Activated CD4-positive, alpha-beta T cell treated with anti-CD3 and anti-CD28 coated beads, Interleukin-2, amount 10 ng/mL, durations not matched to agents 7 days and 5 days (primary cell): ENCODE measurements at regions not wholly inside any gene's neighbourhood (a gene's known extent, or its start where the extent isn't known, plus 50 kb on each side); places are given as distances from the start of the nearest gene placed in this dataset.
"Not testable (repeated sequence)": the region's sequence is repeated elsewhere in the genome, so short reads cannot be mapped to it uniquely, and the experiment has no call there.

Source experiments
- CTCF ChIA-PET: fragments of 350-600 bp; sonication (Branson Sonifier 250); formaldehyde crosslinking; loops from one replicate; lab custom pipeline; 2021; ENCODE audit warnings: antibody characterized with exemption; lab: Charles Lee
- POLR2A ChIA-PET: fragments of 350-600 bp; sonication (Branson Sonifier 250); formaldehyde crosslinking; loops from one replicate; lab custom pipeline; 2021; ENCODE audit warnings: antibody characterized with exemption; lab: Charles Lee
- DNase-seq: peaks from one replicate; pipeline ENCODE4 v3.0.0-alpha.2; 2020
- H3K27ac Mint-ChIP-seq: one replicate; pipeline ENCODE4 v1.8.0; 2021; ENCODE audit warnings: mild to moderate bottlenecking, moderate library complexity, mixed read lengths
- H3K27me3 Mint-ChIP-seq: one replicate; pipeline ENCODE4 v1.8.0; 2021; ENCODE audit warnings: mixed read lengths
- H3K36me3 Mint-ChIP-seq: one replicate; pipeline ENCODE4 v1.8.0; 2021; ENCODE audit warnings: low read depth, mixed read lengths
- H3K4me1 Mint-ChIP-seq: one replicate; pipeline ENCODE4 v1.8.0; 2021; ENCODE audit warnings: mixed read lengths
- H3K4me3 Mint-ChIP-seq: one replicate; pipeline ENCODE4 v1.8.0; 2021; ENCODE audit warnings: mild to moderate bottlenecking, moderate library complexity, mixed read lengths
- H3K9me3 Mint-ChIP-seq: one replicate; pipeline ENCODE4 v1.8.0; 2021; ENCODE audit warnings: mixed read lengths

GRCh38 chr16:86229283-86229682, 281.0 kb upstream of the FOXF1 start:
- H3K4me1 Mint-ChIP-seq: no peaks in the 10 kb centered on the region
- no peak overlapping the region for H3K4me3 Mint-ChIP-seq
- no peak overlapping the region for H3K27ac Mint-ChIP-seq
- H3K9me3 Mint-ChIP-seq: peaks cover 5% of the 10 kb centered on the region
- CTCF ChIA-PET: no interaction called here
- POLR2A ChIA-PET: no interaction called here
- H3K27me3 Mint-ChIP-seq: no peaks in the 10 kb centered on the region
- H3K36me3 Mint-ChIP-seq: no peaks in the 10 kb centered on the region
- no peak for DNase-seq

- Mint-ChIP-seq H3K27me3 (no peaks in the 10 kb centered on the region), H3K9me3 (peaks cover 5% of the 10 kb centered on the region), H3K36me3 (no peaks in the 10 kb centered on the region), H3K4me3 (no peak overlapping the region), H3K27ac (no peak overlapping the region), H3K4me1 (no peaks in the 10 kb centered on the region)
- ChIA-PET CTCF (no interaction called here), POLR2A (no interaction called here)
- no peak for DNase-seq
Measured at GRCh38 chr16:86229866-86230656, 280.3 kb upstream of the FOXF1 start.

GRCh38 chr16:86231321-86231995, 278.9 kb upstream of the FOXF1 start:
- no peaks in the 10 kb centered on the region for H3K27me3 Mint-ChIP-seq
- CTCF ChIA-PET: interaction anchor here (0.6 kb wide), 1 partner anchor 493 kb away, joined by 3 read pairs; no protein-coding TSS in a partner anchor
- POLR2A ChIA-PET: no interaction called here
- H3K36me3 Mint-ChIP-seq: no peaks in the 10 kb centered on the region
- no peak for DNase-seq
- H3K4me3 Mint-ChIP-seq: no peak overlapping the region
- peaks cover 5% of the 10 kb centered on the region for H3K9me3 Mint-ChIP-seq
- H3K27ac Mint-ChIP-seq: no peak overlapping the region
- H3K4me1 Mint-ChIP-seq: no peaks in the 10 kb centered on the region

GRCh38 chr16:86231996-86232350, 278.4 kb upstream of the FOXF1 start:
- H3K27ac Mint-ChIP-seq: no peak overlapping the region
- no peak for DNase-seq
- ChIA-PET POLR2A (no interaction called here), CTCF (interaction anchor here (0.6 to 0.8 kb wide), 2 partner anchors 18 to 493 kb away, joined by 3 read pairs; no protein-coding TSS in a partner anchor)
- no peaks in the 10 kb centered on the region for H3K4me1 Mint-ChIP-seq
- H3K27me3 Mint-ChIP-seq: no peaks in the 10 kb centered on the region
- no peaks in the 10 kb centered on the region for H3K36me3 Mint-ChIP-seq
- H3K4me3 Mint-ChIP-seq: no peak overlapping the region
- peaks cover 5% of the 10 kb centered on the region for H3K9me3 Mint-ChIP-seq

GRCh38 chr16:86232496-86232895, 277.8 kb upstream of the FOXF1 start:
- Mint-ChIP-seq H3K27me3 (no peaks in the 10 kb centered on the region), H3K9me3 (peaks cover 5% of the 10 kb centered on the region), H3K36me3 (no peaks in the 10 kb centered on the region), H3K27ac (no peak overlapping the region), H3K4me3 (no peak overlapping the region), H3K4me1 (no peaks in the 10 kb centered on the region)
- ChIA-PET CTCF (interaction anchor here (0.6 to 0.8 kb wide), 2 partner anchors 18 to 492 kb away, joined by 3 read pairs; no protein-coding TSS in a partner anchor), POLR2A (no interaction called here)
- no peak for DNase-seq

GRCh38 chr16:86233506-86233905, 276.8 kb upstream of the FOXF1 start:
- H3K36me3 Mint-ChIP-seq, CTCF ChIA-PET, H3K9me3 Mint-ChIP-seq, POLR2A ChIA-PET, H3K4me3 Mint-ChIP-seq, H3K27me3 Mint-ChIP-seq, H3K27ac Mint-ChIP-seq, DNase-seq, H3K4me1 Mint-ChIP-seq: not testable (repeated sequence)

GRCh38 chr16:86239381-86239780, 270.9 kb upstream of the FOXF1 start:
- Mint-ChIP-seq H3K9me3 (no peaks in the 10 kb centered on the region), H3K4me1 (no peaks in the 10 kb centered on the region), H3K4me3 (no peak overlapping the region), H3K36me3 (no peaks in the 10 kb centered on the region), H3K27ac (no peak overlapping the region), H3K27me3 (peaks cover 23% of the 10 kb centered on the region)
- POLR2A ChIA-PET: no interaction called here
- no peak for DNase-seq
- CTCF ChIA-PET: no interaction called here

- Mint-ChIP-seq H3K27me3 (peaks cover 23% of the 10 kb centered on the region), H3K9me3 (no peaks in the 10 kb centered on the region), H3K27ac (no peak overlapping the region), H3K4me1 (no peaks in the 10 kb centered on the region), H3K36me3 (no peaks in the 10 kb centered on the region), H3K4me3 (no peak overlapping the region)
- POLR2A ChIA-PET: no interaction called here
- DNase-seq: no peak
- CTCF ChIA-PET: no interaction called here
Measured at GRCh38 chr16:86240716-86241363, 269.5 kb upstream of the FOXF1 start.

GRCh38 chr16:86241681-86242080, 268.6 kb upstream of the FOXF1 start:
- peaks cover 23% of the 10 kb centered on the region for H3K27me3 Mint-ChIP-seq
- no peak overlapping the region for H3K27ac Mint-ChIP-seq
- H3K9me3 Mint-ChIP-seq: no peaks in the 10 kb centered on the region
- no peaks in the 10 kb centered on the region for H3K4me1 Mint-ChIP-seq
- DNase-seq: no peak
- H3K4me3 Mint-ChIP-seq: no peak overlapping the region
- POLR2A ChIA-PET: no interaction called here
- CTCF ChIA-PET: no interaction called here
- no peaks in the 10 kb centered on the region for H3K36me3 Mint-ChIP-seq

- CTCF ChIA-PET: no interaction called here
- no peak overlapping the region for H3K4me3 Mint-ChIP-seq
- no peaks in the 10 kb centered on the region for H3K9me3 Mint-ChIP-seq
- H3K36me3 Mint-ChIP-seq: no peaks in the 10 kb centered on the region
- H3K4me1 Mint-ChIP-seq: no peaks in the 10 kb centered on the region
- H3K27ac Mint-ChIP-seq: no peak overlapping the region
- DNase-seq: no peak
- POLR2A ChIA-PET: no interaction called here
- H3K27me3 Mint-ChIP-seq: peaks cover 23% of the 10 kb centered on the region
Measured at GRCh38 chr16:86242244-86243122, 267.8 kb upstream of the FOXF1 start.

GRCh38 chr16:86243123-86243473, 267.2 kb upstream of the FOXF1 start:
- peaks cover 23% of the 10 kb centered on the region for H3K27me3 Mint-ChIP-seq
- CTCF ChIA-PET: no interaction called here
- no peaks in the 10 kb centered on the region for H3K4me1 Mint-ChIP-seq
- no peaks in the 10 kb centered on the region for H3K9me3 Mint-ChIP-seq
- H3K36me3 Mint-ChIP-seq: no peaks in the 10 kb centered on the region
- H3K27ac Mint-ChIP-seq: no peak overlapping the region
- no peak overlapping the region for H3K4me3 Mint-ChIP-seq
- POLR2A ChIA-PET: no interaction called here
- no peak for DNase-seq

GRCh38 chr16:86243571-86244154, 266.7 kb upstream of the FOXF1 start:
- Mint-ChIP-seq H3K4me3 (no peak overlapping the region), H3K36me3 (no peaks in the 10 kb centered on the region), H3K27me3 (peaks cover 23% of the 10 kb centered on the region), H3K9me3 (no peaks in the 10 kb centered on the region), H3K4me1 (no peaks in the 10 kb centered on the region), H3K27ac (no peak overlapping the region)
- ChIA-PET CTCF (no interaction called here), POLR2A (no interaction called here)
- DNase-seq: no peak
